ENCODE measurements at regions not wholly inside any gene's neighbourhood (a gene's known extent, or its start where the extent isn't known, plus 50 kb on each side); places are given as distances from the start of the nearest gene placed in this dataset.

- Histone ChIP-seq H3K27ac (no peak overlapping the region), H3K4me3 (no peak overlapping the region), H3K27me3 (no peaks in the 10 kb centered on the region), H3K9me3 (no peaks in the 10 kb centered on the region), H3K36me3 (no peaks in the 10 kb centered on the region), H3K4me1 (no peaks in the 10 kb centered on the region)
- TF ChIP-seq POLR2A (IDR thresholded peaks at IDR 0.05) (no peak), CTCF (IDR thresholded peaks at IDR 0.05) (no peak), EP300 (IDR thresholded peaks at IDR 0.05) (no peak), POLR2AphosphoS5 (IDR thresholded peaks at IDR 0.05) (no peak)
- DNase-seq (ENCODE audit: low spot score in 2 of 2), result no peak
- 84% methylated on average over 8 of the region's 8 CpGs for WGBS
Measured at GRCh38 chr15:25525741-25526140, 86.9 kb upstream of the UBE3A start.

GRCh38 chr15:25515633-25516032 lies 76.8 kb upstream of the UBE3A start:
- 81% methylated on average over 6 of the region's 6 CpGs for WGBS
- H3K4me1 ChIP-seq, result no peaks in the 10 kb centered on the region
- no peaks in the 10 kb centered on the region for H3K9me3 ChIP-seq
- no peak for TF ChIP-seq EP300 (IDR thresholded peaks at IDR 0.05)
- no peak for TF ChIP-seq POLR2AphosphoS5 (IDR thresholded peaks at IDR 0.05)
- no peak for TF ChIP-seq POLR2A (IDR thresholded peaks at IDR 0.05)
- TF ChIP-seq CTCF (IDR thresholded peaks at IDR 0.05), result no peak
- DNase-seq (ENCODE audit: low spot score in 2 of 2), result no peak
- H3K27ac ChIP-seq, result no peak overlapping the region
- H3K27me3 ChIP-seq, result no peaks in the 10 kb centered on the region
- H3K36me3 ChIP-seq, result no peaks in the 10 kb centered on the region
- no peak overlapping the region for H3K4me3 ChIP-seq

- DNase-seq (ENCODE audit: low spot score in 2 of 2), result no peak
- no peak overlapping the region for H3K27ac ChIP-seq
- no peaks in the 10 kb centered on the region for H3K4me1 ChIP-seq
- no peak overlapping the region for H3K4me3 ChIP-seq
- H3K9me3 ChIP-seq, result no peaks in the 10 kb centered on the region
- WGBS, result 78% methylated on average over 9 of the region's 9 CpGs
- TF ChIP-seq POLR2A (IDR thresholded peaks at IDR 0.05), result no peak
- no peaks in the 10 kb centered on the region for H3K27me3 ChIP-seq
- no peaks in the 10 kb centered on the region for H3K36me3 ChIP-seq
Measured at GRCh38 chr15:25514522-25514921, 75.7 kb upstream of the UBE3A start.

- DNase-seq (ENCODE audit: low spot score in 2 of 2), result no peak
- no peaks in the 10 kb centered on the region for H3K36me3 ChIP-seq
- H3K27ac ChIP-seq, result no peak overlapping the region
- no peak overlapping the region for H3K4me3 ChIP-seq
- H3K27me3 ChIP-seq, result no peaks in the 10 kb centered on the region
- H3K4me1 ChIP-seq, result no peaks in the 10 kb centered on the region
- 68% methylated on average over 3 of the region's 3 CpGs for WGBS
- no peak for TF ChIP-seq POLR2AphosphoS5 (IDR thresholded peaks at IDR 0.05)
- TF ChIP-seq EP300 (IDR thresholded peaks at IDR 0.05), result no peak
- no peak for TF ChIP-seq POLR2A (IDR thresholded peaks at IDR 0.05)
- no peak for TF ChIP-seq CTCF (IDR thresholded peaks at IDR 0.05)
- H3K9me3 ChIP-seq, result no peaks in the 10 kb centered on the region
Measured at GRCh38 chr15:25512957-25513356, 74.1 kb upstream of the UBE3A start.

GRCh38 chr15:25510146-25510545 lies 71.3 kb upstream of the UBE3A start:
- Histone ChIP-seq H3K36me3 (no peaks in the 10 kb centered on the region), H3K9me3 (no peaks in the 10 kb centered on the region), H3K4me3 (no peak overlapping the region), H3K27me3 (no peaks in the 10 kb centered on the region), H3K27ac (no peak overlapping the region), H3K4me1 (no peaks in the 10 kb centered on the region)
- WGBS, result 81% methylated on average over 4 of the region's 4 CpGs
- TF ChIP-seq POLR2AphosphoS5 (IDR thresholded peaks at IDR 0.05), result no peak
- TF ChIP-seq POLR2A (IDR thresholded peaks at IDR 0.05), result no peak
- TF ChIP-seq EP300 (IDR thresholded peaks at IDR 0.05), result no peak
- no peak for TF ChIP-seq CTCF (IDR thresholded peaks at IDR 0.05)
- DNase-seq (ENCODE audit: low spot score in 2 of 2), result no peak

- H3K27ac ChIP-seq, result no peak overlapping the region
- no peak overlapping the region for H3K4me3 ChIP-seq
- no peaks in the 10 kb centered on the region for H3K9me3 ChIP-seq
- no peaks in the 10 kb centered on the region for H3K4me1 ChIP-seq
- DNase-seq (ENCODE audit: low spot score in 2 of 2), result no peak
- no peaks in the 10 kb centered on the region for H3K36me3 ChIP-seq
- WGBS, result 75% methylated on average over 4 of the region's 4 CpGs
- TF ChIP-seq POLR2A (IDR thresholded peaks at IDR 0.05), result no peak
- TF ChIP-seq CTCF (IDR thresholded peaks at IDR 0.05), result no peak
- TF ChIP-seq POLR2AphosphoS5 (IDR thresholded peaks at IDR 0.05), result no peak
- no peak for TF ChIP-seq EP300 (IDR thresholded peaks at IDR 0.05)
- H3K27me3 ChIP-seq, result no peaks in the 10 kb centered on the region
Measured at GRCh38 chr15:25509703-25510102, 70.9 kb upstream of the UBE3A start.

All from suprapubic skin (tissue), 4 donors.